Activated CD4-positive, alpha-beta T cell treated with anti-CD3 and anti-CD28 coated beads for 48 hours (primary cell): ENCODE measurements at regions not wholly inside any gene's neighbourhood (a gene's known extent, or its start where the extent isn't known, plus 50 kb on each side); places are given as distances from the start of the nearest gene placed in this dataset.
"Not testable (repeated sequence)": the region's sequence is repeated elsewhere in the genome, so short reads cannot be mapped to it uniquely, and the experiment has no call there.

Experiments used
- DNase-seq: peaks from one replicate; pipeline ENCODE4 v3.0.0-alpha.2; 2020

- DNase-seq = no peak
Measured at GRCh38 chr6:168192901-168193815, 114.1 kb upstream of the FRMD1 start.

- no peak for DNase-seq
Measured at GRCh38 chr6:168192195-168192900, 113.3 kb upstream of the FRMD1 start.

GRCh38 chr6:168190646-168191443 is 111.8 kb upstream of the FRMD1 start:
- no peak for DNase-seq

GRCh38 chr6:168190014-168190405 is 111.0 kb upstream of the FRMD1 start:
- no peak for DNase-seq

GRCh38 chr6:168189200-168190013 is 110.4 kb upstream of the FRMD1 start:
- DNase-seq = no peak

- DNase-seq = no peak
Measured at GRCh38 chr6:168188369-168189199, 109.6 kb upstream of the FRMD1 start.

- no peak for DNase-seq
Measured at GRCh38 chr6:168186438-168186837, 107.4 kb upstream of the FRMD1 start.

- not testable (repeated sequence) for DNase-seq
Measured at GRCh38 chr6:168186018-168186417, 107.0 kb upstream of the FRMD1 start.

GRCh38 chr6:168184701-168185100 is 105.7 kb upstream of the FRMD1 start:
- no peak for DNase-seq

GRCh38 chr6:168183613-168183970 is 104.6 kb upstream of the FRMD1 start:
- DNase-seq = no peak

GRCh38 chr6:168182908-168183612 is 104.0 kb upstream of the FRMD1 start:
- DNase-seq = no peak

- DNase-seq = no peak
Measured at GRCh38 chr6:168182366-168182765, 103.4 kb upstream of the FRMD1 start.

- DNase-seq = no peak
Measured at GRCh38 chr6:168181876-168182275, 102.9 kb upstream of the FRMD1 start.

GRCh38 chr6:168181316-168181715 is 102.3 kb upstream of the FRMD1 start:
- no peak for DNase-seq

GRCh38 chr6:168180548-168181011 is 101.6 kb upstream of the FRMD1 start:
- no peak for DNase-seq

GRCh38 chr6:168179702-168180382 is 100.8 kb upstream of the FRMD1 start:
- DNase-seq = no peak

GRCh38 chr6:168179133-168179532 is 100.1 kb upstream of the FRMD1 start:
- DNase-seq = no peak

- DNase-seq = no peak
Measured at GRCh38 chr6:168177103-168177891, 98.3 kb upstream of the FRMD1 start.

GRCh38 chr6:168171673-168172353 is 92.8 kb upstream of the FRMD1 start:
- DNase-seq = no peak
